ENCODE measurements at regions not wholly inside any gene's neighbourhood (a gene's known extent, or its start where the extent isn't known, plus 50 kb on each side); places are given as distances from the start of the nearest gene placed in this dataset.
"Not testable (repeated sequence)": the region's sequence is repeated elsewhere in the genome, so short reads cannot be mapped to it uniquely, and the experiment has no call there.

DNA sequence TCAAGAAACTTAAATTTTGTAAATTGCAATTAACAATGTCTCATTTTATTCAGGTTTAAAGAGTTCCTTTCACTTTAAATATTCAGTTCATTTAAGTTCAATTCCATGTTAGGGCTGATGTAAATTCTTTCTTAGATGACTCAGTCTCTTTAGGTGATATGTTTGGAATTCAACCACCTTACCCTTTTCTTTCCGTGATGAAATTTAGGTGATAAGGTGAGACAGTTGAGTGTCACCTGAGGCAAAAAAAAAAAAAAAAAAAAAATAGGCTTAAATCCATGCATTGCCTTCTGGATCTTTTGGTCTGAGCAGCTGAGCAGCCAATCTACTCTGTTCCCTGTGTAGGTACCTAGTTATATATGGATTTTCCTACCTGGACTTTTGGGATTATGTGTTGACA is 299.5 kb downstream of the DAD1 start:
- Mint-ChIP-seq H3K4me1 (ENCODE audit: low read depth) (peaks cover 39% of the 10 kb centered on the region), H3K4me3 (ENCODE audit: unreplicated experiment) (no peak overlapping the region), H3K36me3 (ENCODE audit: low read depth) (peaks cover 7% of the 10 kb centered on the region), H3K27me3 (ENCODE audit: low read depth) (no peaks in the 10 kb centered on the region), H3K27ac (ENCODE audit: unreplicated experiment) (no peak overlapping the region), H3K9me3 (ENCODE audit: low read depth) (peaks cover 11% of the 10 kb centered on the region)
- TF ChIP-seq, protein P1, sequence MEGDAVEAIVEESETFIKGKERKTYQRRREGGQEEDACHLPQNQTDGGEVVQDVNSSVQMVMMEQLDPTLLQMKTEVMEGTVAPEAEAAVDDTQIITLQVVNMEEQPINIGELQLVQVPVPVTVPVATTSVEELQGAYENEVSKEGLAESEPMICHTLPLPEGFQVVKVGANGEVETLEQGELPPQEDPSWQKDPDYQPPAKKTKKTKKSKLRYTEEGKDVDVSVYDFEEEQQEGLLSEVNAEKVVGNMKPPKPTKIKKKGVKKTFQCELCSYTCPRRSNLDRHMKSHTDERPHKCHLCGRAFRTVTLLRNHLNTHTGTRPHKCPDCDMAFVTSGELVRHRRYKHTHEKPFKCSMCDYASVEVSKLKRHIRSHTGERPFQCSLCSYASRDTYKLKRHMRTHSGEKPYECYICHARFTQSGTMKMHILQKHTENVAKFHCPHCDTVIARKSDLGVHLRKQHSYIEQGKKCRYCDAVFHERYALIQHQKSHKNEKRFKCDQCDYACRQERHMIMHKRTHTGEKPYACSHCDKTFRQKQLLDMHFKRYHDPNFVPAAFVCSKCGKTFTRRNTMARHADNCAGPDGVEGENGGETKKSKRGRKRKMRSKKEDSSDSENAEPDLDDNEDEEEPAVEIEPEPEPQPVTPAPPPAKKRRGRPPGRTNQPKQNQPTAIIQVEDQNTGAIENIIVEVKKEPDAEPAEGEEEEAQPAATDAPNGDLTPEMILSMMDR (IDR thresholded peaks at IDR 0.05) = no peak
- no peak for DNase-seq (ENCODE audit: low spot score)

DNA sequence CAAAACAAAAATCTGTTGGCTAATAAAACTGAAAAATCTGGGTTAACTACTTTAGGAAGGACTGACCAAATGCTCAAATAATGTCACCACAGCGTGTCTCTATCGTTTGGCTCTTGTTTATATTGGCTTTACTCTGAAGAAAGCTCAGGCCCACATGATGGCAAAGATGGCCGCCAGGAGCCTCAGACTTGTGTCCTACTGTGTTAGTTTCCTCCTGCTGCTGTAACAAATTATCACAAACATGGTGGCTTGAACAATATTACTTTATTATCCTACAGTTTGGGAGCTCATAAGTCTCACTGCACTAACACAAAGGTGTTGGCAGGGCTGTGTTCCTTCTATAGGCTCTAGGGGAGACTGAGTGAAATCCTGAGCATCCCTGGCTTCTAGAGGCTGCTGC is 303.0 kb downstream of the DAD1 start:
- H3K4me3 Mint-ChIP-seq (ENCODE audit: unreplicated experiment) = no peak overlapping the region
- no peak for DNase-seq (ENCODE audit: low spot score)
- H3K27ac Mint-ChIP-seq (ENCODE audit: unreplicated experiment) = no peak overlapping the region
- H3K4me1 Mint-ChIP-seq (ENCODE audit: low read depth) = peaks cover 60% of the 10 kb centered on the region
- H3K27me3 Mint-ChIP-seq (ENCODE audit: low read depth) = no peaks in the 10 kb centered on the region
- H3K9me3 Mint-ChIP-seq (ENCODE audit: low read depth) = peaks cover 3% of the 10 kb centered on the region
- TF ChIP-seq, protein P1 (IDR thresholded peaks at IDR 0.05) = no peak
- H3K36me3 Mint-ChIP-seq (ENCODE audit: low read depth) = peaks cover 2% of the 10 kb centered on the region

DNA sequence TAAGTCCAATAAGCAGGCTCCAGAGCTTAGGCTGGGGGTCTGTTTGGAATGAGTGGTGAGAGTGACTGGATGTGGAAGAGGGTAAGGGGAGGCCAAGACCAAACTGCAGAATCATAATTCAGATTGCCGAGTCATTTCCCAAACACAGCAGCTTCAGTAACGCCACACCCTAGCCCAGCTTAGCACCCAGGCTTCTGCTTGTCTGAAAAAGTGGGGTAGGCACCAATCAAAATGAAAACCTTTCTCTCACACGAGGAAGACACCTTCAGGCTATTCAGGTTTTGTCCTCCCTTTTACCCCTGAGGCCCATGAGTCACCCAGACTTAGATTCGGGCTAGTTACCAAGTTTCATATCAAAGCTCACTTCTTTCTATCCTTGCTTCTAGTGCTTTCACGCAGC is 306.1 kb downstream of the DAD1 start:
- DNase-seq (ENCODE audit: low spot score) = no peak
- H3K4me3 Mint-ChIP-seq (ENCODE audit: unreplicated experiment) = no peak overlapping the region
- H3K27ac Mint-ChIP-seq (ENCODE audit: unreplicated experiment) = peak overlapping the region; percentile 37
- H3K4me1 Mint-ChIP-seq (ENCODE audit: low read depth) = peaks cover 78% of the 10 kb centered on the region
- H3K9me3 Mint-ChIP-seq (ENCODE audit: low read depth) = no peaks in the 10 kb centered on the region
- no peaks in the 10 kb centered on the region for H3K27me3 Mint-ChIP-seq (ENCODE audit: low read depth)
- no peaks in the 10 kb centered on the region for H3K36me3 Mint-ChIP-seq (ENCODE audit: low read depth)
- TF ChIP-seq, protein P1 (IDR thresholded peaks at IDR 0.05) = no peak

DNA sequence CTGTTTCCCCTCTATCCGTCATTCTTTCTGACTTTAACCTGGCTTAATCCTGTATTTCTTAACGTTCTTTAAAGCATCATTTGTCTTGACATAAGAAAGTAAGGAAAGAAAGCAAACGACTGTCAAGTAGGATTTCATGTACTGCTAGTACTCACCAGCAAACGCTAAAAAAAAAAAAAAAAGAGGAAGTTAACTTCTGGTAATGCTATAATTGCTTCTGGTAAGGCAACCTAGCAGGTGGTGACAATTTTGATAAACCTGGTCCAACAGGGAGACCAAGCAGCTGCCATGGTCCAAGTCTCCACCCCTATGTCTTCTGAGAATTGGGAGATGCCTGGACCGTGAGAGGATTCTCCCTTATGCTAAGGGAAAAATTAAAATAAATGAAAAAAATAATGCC is 306.6 kb downstream of the DAD1 start:
- Mint-ChIP-seq H3K4me1 (ENCODE audit: low read depth) (peaks cover 75% of the 10 kb centered on the region), H3K27ac (ENCODE audit: unreplicated experiment) (no peak overlapping the region), H3K27me3 (ENCODE audit: low read depth) (no peaks in the 10 kb centered on the region), H3K9me3 (ENCODE audit: low read depth) (no peaks in the 10 kb centered on the region), H3K36me3 (ENCODE audit: low read depth) (no peaks in the 10 kb centered on the region), H3K4me3 (ENCODE audit: unreplicated experiment) (no peak overlapping the region)
- TF ChIP-seq, protein P1 (IDR thresholded peaks at IDR 0.05) = no peak
- DNase-seq (ENCODE audit: low spot score) = no peak

DNA sequence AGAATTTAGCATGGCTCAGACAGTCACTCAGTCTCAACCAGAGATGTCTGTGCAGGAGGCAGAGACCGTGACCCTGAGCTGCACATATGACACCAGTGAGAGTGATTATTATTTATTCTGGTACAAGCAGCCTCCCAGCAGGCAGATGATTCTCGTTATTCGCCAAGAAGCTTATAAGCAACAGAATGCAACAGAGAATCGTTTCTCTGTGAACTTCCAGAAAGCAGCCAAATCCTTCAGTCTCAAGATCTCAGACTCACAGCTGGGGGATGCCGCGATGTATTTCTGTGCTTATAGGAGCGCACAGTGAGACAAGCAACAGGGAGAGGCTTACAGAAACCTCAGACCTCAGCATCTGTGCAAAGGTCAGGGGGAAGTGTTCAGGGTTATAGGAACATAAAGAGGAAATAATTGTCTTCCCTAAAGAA is 307.6 kb downstream of the DAD1 start:
- not testable (repeated sequence) for DNase-seq (ENCODE audit: low spot score); H3K36me3 Mint-ChIP-seq (ENCODE audit: low read depth); H3K9me3 Mint-ChIP-seq (ENCODE audit: low read depth); H3K27me3 Mint-ChIP-seq (ENCODE audit: low read depth)
- peaks cover 68% of the 10 kb centered on the region for H3K4me1 Mint-ChIP-seq (ENCODE audit: low read depth)
- H3K27ac Mint-ChIP-seq (ENCODE audit: unreplicated experiment) = peak overlapping the region; percentile 82
- peak overlapping the region; percentile 14 for H3K4me3 Mint-ChIP-seq (ENCODE audit: unreplicated experiment)

DNA sequence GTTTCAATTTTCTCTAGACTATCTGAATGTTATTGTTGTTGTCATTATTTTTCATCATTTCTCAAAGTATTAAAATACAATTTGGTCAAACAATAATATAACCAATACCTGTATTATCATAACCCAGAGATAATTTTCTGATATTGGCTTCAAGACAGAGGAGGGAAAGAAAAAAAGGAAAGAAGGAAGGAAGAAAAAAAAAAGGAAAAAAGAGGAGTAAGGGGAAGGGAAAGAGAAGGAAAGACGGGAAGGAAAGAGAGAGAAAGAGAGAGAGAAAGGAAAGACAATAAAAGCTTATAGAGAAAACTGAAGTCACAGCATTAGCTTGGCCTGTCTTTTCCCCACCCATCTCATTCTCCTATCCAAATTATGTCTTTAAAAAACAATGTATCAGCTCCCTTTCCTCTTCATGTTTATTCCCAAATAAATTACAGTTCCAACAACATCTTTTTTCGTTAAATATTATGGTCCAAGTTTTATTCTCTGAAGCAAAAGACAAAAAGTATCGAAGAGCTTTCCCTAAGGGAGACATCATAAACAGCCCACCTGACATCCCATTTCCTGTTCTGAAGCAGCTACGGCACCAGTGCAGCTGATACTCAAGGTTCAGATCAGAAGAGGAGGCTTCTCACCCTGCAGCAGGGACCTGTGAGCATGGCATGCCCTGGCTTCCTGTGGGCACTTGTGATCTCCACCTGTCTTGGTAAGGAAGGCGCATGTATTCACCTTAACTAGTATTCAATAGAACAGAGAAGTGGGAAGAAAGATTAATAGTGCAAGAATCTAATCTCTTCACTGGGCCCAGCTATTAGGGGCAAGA is 308.3 kb downstream of the DAD1 start:
- DNase-seq (ENCODE audit: low spot score) = no peak

More for the DNA sequence above, 308.3 kb downstream of the DAD1 start:
- peaks cover 67% of the 10 kb centered on the region for H3K4me1 Mint-ChIP-seq (ENCODE audit: low read depth)
- peak overlapping the region; percentile 82 for H3K27ac Mint-ChIP-seq (ENCODE audit: unreplicated experiment)
- TF ChIP-seq, protein P1 (IDR thresholded peaks at IDR 0.05) = no peak
- H3K9me3 Mint-ChIP-seq (ENCODE audit: low read depth) = no peaks in the 10 kb centered on the region
- H3K36me3 Mint-ChIP-seq (ENCODE audit: low read depth) = no peaks in the 10 kb centered on the region
- peak overlapping the region; percentile 14 for H3K4me3 Mint-ChIP-seq (ENCODE audit: unreplicated experiment)
- no peaks in the 10 kb centered on the region for H3K27me3 Mint-ChIP-seq (ENCODE audit: low read depth)
